ENCODE measurements at regions not wholly inside any gene's neighbourhood (a gene's known extent, or its start where the extent isn't known, plus 50 kb on each side); places are given as distances from the start of the nearest gene placed in this dataset.

DNA sequence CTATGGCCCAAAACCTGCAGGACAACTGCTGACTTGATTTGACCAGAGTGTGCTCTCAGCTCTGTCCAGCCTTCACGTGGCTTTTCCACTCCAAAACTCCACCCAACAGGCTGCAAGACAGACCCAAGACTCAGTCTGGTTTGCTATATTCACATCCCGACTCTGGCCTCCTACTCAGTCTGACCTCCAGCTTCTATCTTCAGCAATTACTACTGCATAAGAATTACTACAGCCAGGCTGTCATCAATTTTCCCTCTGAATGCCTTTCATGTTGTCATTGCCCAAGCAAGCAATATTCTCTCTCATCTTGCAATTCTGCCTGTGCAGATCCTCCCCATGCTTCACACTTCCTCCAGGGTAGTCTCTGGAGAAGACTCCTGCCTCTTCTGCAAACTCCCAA lies 53.6 kb upstream of the GYPC start:
- DNase-seq (no peak), ATAC-seq (replicated peaks in 1 of 4) (no peak)
- H3K27me3 ChIP-seq (replicated peaks in 1 of 2; ENCODE audit: control insufficient read depth in 2 of 2, extremely low read depth in 1 of 2, insufficient read depth in 2 of 2, low read length in 1 of 2), result no peaks in the 10 kb centered on the region
- H3K36me3 ChIP-seq (ENCODE audit: control insufficient read depth in 2 of 2, extremely low read depth in 1 of 2, insufficient read depth in 1 of 2, low read length in 1 of 2), result no peaks in the 10 kb centered on the region
- H3K9me3 ChIP-seq, result no peaks in the 10 kb centered on the region
- ChIA-PET CTCF (interaction anchor here in 1 of 2 donors (0.6 kb wide), 1 partner anchor 47 kb away, joined by 3 read pairs; no protein-coding TSS in a partner anchor), POLR2A (no interaction called here)
- Mint-ChIP-seq H3K27me3 (peaks cover 0 to 11% of the 10 kb centered on the region in 2 donors), H3K4me3 (no peak overlapping the region), H3K36me3 (peaks cover 10% of the 10 kb centered on the region), H3K9me3 (peaks cover 26 to 53% (median 42%) of the 10 kb centered on the region in 3 donors), H3K4me1 (no peaks in the 10 kb centered on the region), H3K27ac (no peak overlapping the region)
- H3K27ac ChIP-seq (ENCODE audit: low read length), result no peak overlapping the region
- no peaks in the 10 kb centered on the region for H3K4me1 ChIP-seq (ENCODE audit: control insufficient read depth in 1 of 2, extremely low read depth in 1 of 2, insufficient read depth in 2 of 2, low read length in 2 of 2)
- WGBS (ENCODE audit: insufficient coverage), result 36% methylated on average over 2 of the region's 2 CpGs
- no peak overlapping the region for H3K4me3 ChIP-seq (ENCODE audit: control insufficient read depth in 1 of 2, extremely low read depth in 1 of 2, low read length in 1 of 2)
